Activated CD4-positive, alpha-beta T cell treated with anti-CD3 and anti-CD28 coated beads for 36 hours (primary cell): ENCODE measurements at regions not wholly inside any gene's neighbourhood (a gene's known extent, or its start where the extent isn't known, plus 50 kb on each side); places are given as distances from the start of the nearest gene placed in this dataset.

Experiments
- ATAC-seq: fragments of 200-7000 bp; cut with Tn5 transposase; one replicate; pipeline ENCODE4 v1.10.0; 2021; ENCODE audit warnings: mild to moderate bottlenecking, moderate library complexity
- CTCF ChIA-PET: fragments of 350-600 bp; sonication (Branson Sonifier 250); formaldehyde crosslinking; loops from one replicate; lab custom pipeline; 2021; ENCODE audit warnings: antibody characterized with exemption; lab: Charles Lee
- POLR2A ChIA-PET: fragments of 350-600 bp; sonication (Branson Sonifier 250); formaldehyde crosslinking; loops from one replicate; lab custom pipeline; 2021; ENCODE audit warnings: antibody characterized with exemption, inconsistent platforms; lab: Charles Lee
- DNase-seq: peaks from one replicate; pipeline ENCODE4 v3.0.0-alpha.2; 2020
- H3K27ac Mint-ChIP-seq: one replicate; pipeline ENCODE4 v1.8.0; 2021; ENCODE audit warnings: mixed read lengths
- H3K27me3 Mint-ChIP-seq: one replicate; pipeline ENCODE4 v1.8.0; 2021; ENCODE audit warnings: mixed read lengths
- H3K36me3 Mint-ChIP-seq: one replicate; pipeline ENCODE4 v1.8.0; 2021; ENCODE audit warnings: low read depth, mixed read lengths
- H3K4me1 Mint-ChIP-seq: one replicate; pipeline ENCODE4 v1.8.0; 2021; ENCODE audit warnings: mixed read lengths
- H3K4me3 Mint-ChIP-seq: one replicate; pipeline ENCODE4 v1.8.0; 2021; ENCODE audit warnings: mild to moderate bottlenecking, moderate library complexity, mixed read lengths
- H3K9me3 Mint-ChIP-seq: one replicate; pipeline ENCODE4 v1.8.0; 2021; ENCODE audit warnings: low read depth, mixed read lengths
- intact Hi-C, 2 experiments: fragments of 100-400 bp; cut with DNase I in 1 of 2; cut with micrococcal nuclease in 1 of 2; formaldehyde crosslinking; loops; one replicate each; pipeline versions ENCODE4 v1.14.2 to v1.15.1; 2022 to 2024; cut with DNase I, micrococcal nuclease

GRCh38 chr7:15839416-15840100, 153.1 kb upstream of the MEOX2 start:
- Mint-ChIP-seq H3K4me3 (no peak overlapping the region), H3K27ac (no peak overlapping the region), H3K36me3 (no peaks in the 10 kb centered on the region), H3K4me1 (no peaks in the 10 kb centered on the region), H3K9me3 (no peaks in the 10 kb centered on the region), H3K27me3 (no peaks in the 10 kb centered on the region)
- no peak for DNase-seq
- no peak for ATAC-seq
- POLR2A ChIA-PET = no interaction called here
- CTCF ChIA-PET = no interaction called here
- intact Hi-C loops = no loop called here

DNA sequence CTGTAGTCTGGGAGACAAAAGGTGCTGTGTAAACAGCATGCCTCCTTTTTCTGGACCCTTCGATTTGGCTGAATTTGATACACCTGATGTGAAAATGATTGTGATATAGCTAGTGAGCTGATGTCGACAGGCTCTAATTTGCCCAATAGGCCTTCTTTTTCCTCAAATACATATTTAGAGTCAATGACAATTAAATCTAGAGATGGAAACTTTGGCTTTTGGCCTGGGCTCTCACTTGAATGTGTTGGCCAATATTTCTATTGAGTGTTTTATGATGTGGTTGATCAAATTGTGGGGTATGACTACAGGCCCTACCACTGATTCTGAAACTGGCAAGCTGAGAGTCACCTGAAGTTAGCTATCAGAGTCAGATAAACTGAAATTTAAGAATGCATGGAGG, 151.8 kb upstream of the MEOX2 start:
- no peak for DNase-seq
- ChIA-PET POLR2A (no interaction called here), CTCF (interaction anchor here (1.1 kb wide), 1 partner anchor 218 kb away, joined by 4 read pairs; no protein-coding TSS in a partner anchor)
- Mint-ChIP-seq H3K27ac (no peak overlapping the region), H3K4me1 (no peaks in the 10 kb centered on the region), H3K9me3 (no peaks in the 10 kb centered on the region), H3K36me3 (no peaks in the 10 kb centered on the region), H3K4me3 (no peak overlapping the region), H3K27me3 (no peaks in the 10 kb centered on the region)
- ATAC-seq = no peak
- intact Hi-C loops = no loop called here

DNA sequence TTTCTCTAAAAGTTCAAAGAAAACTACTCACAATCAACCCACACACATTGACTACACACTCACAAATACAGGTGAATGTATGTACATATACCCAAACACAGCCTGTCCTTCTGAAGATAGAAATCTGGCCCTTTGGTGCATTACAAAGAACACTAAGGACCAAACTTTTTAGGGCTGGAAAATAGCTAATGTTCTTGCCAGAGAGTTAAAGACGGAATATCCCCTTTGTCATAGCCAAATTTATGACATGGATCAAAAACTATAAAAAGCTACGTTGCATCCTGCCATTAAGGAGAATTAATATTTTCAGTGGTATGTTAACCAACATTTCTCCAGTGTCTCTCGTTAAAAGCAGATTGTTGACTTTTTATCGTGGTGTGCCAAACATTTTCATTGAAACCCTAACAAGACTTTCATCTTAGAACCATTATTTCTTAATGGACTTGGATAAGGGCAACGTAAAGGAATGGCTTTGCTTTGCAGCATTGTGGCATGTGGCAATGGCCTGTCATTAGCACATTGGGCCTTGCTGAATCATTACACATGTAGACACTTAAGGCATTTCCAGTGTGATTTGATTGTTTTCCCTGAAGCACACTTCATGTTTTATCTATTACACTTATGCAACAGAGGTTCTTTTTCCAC, 150.9 kb upstream of the MEOX2 start:
- Mint-ChIP-seq H3K4me1 (no peaks in the 10 kb centered on the region), H3K27ac (no peak overlapping the region), H3K36me3 (no peaks in the 10 kb centered on the region), H3K9me3 (no peaks in the 10 kb centered on the region), H3K27me3 (no peaks in the 10 kb centered on the region), H3K4me3 (no peak overlapping the region)
- CTCF ChIA-PET = interaction anchor here (1.1 kb wide), 1 partner anchor 219 kb away, joined by 4 read pairs; no protein-coding TSS in a partner anchor
- DNase-seq = no peak
- POLR2A ChIA-PET = no interaction called here
- intact Hi-C loops = no loop called here
- ATAC-seq = no peak

DNA sequence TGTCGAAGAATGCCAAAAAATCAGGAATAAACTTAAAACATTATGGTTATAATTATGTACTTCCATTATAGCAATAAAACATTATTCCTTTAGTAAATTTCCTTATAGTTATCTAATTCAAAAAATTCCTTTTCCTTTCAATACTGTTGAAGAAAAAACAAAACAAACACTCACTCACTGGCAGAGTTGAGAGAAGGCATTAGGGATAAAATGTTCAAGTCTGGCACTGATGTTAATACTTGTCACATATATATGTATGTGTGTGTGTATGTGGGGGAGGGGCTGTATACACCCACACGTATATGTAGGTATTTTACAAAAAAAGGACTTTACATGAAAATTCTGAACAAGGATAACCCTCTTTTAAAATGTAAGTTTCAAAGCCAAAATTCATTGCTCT, 150.2 kb upstream of the MEOX2 start:
- no peaks in the 10 kb centered on the region for H3K9me3 Mint-ChIP-seq
- H3K4me3 Mint-ChIP-seq = no peak overlapping the region
- H3K27me3 Mint-ChIP-seq = no peaks in the 10 kb centered on the region
- H3K36me3 Mint-ChIP-seq = no peaks in the 10 kb centered on the region
- H3K27ac Mint-ChIP-seq = no peak overlapping the region
- ChIA-PET POLR2A (interaction anchor here (0.6 kb wide), 1 partner anchor 12 kb away, joined by 3 read pairs; no protein-coding TSS in a partner anchor), CTCF (no interaction called here)
- no peaks in the 10 kb centered on the region for H3K4me1 Mint-ChIP-seq
- ATAC-seq = no peak
- DNase-seq = no peak
- intact Hi-C loops = no loop called here

DNA sequence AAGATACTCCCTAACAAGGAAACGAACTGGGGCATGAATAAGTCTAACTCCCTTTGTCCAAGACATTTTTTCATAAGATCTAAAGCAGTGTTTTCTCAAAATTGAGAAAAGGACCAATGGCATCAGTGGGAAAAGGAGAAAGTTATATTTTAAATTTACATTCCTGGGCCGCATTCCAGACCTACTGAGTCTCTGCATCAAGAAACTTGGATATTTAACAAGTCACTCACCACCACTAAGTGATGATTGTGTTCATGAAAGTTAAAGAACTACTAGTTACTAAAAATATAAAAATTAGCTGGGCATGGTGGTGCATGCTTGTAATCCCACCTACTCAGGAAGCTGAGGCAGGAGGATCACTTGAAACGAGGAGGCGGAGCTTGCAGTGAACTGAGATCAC, 149.6 kb upstream of the MEOX2 start:
- POLR2A ChIA-PET = no interaction called here
- H3K36me3 Mint-ChIP-seq = no peaks in the 10 kb centered on the region
- no peak for DNase-seq
- no peaks in the 10 kb centered on the region for H3K9me3 Mint-ChIP-seq
- H3K4me1 Mint-ChIP-seq = no peaks in the 10 kb centered on the region
- CTCF ChIA-PET = no interaction called here
- no peaks in the 10 kb centered on the region for H3K27me3 Mint-ChIP-seq
- no peak for ATAC-seq
- no peak overlapping the region for H3K4me3 Mint-ChIP-seq
- intact Hi-C loops = no loop called here
- H3K27ac Mint-ChIP-seq = no peak overlapping the region

- Mint-ChIP-seq H3K27ac (no peak overlapping the region), H3K9me3 (no peaks in the 10 kb centered on the region), H3K27me3 (no peaks in the 10 kb centered on the region), H3K36me3 (no peaks in the 10 kb centered on the region), H3K4me3 (no peak overlapping the region), H3K4me1 (no peaks in the 10 kb centered on the region)
- intact Hi-C loops = no loop called here
- no peak for ATAC-seq
- POLR2A ChIA-PET = no interaction called here
- DNase-seq = no peak
- CTCF ChIA-PET = no interaction called here
Measured at GRCh38 chr7:15834446-15834845, 148.0 kb upstream of the MEOX2 start.

DNA sequence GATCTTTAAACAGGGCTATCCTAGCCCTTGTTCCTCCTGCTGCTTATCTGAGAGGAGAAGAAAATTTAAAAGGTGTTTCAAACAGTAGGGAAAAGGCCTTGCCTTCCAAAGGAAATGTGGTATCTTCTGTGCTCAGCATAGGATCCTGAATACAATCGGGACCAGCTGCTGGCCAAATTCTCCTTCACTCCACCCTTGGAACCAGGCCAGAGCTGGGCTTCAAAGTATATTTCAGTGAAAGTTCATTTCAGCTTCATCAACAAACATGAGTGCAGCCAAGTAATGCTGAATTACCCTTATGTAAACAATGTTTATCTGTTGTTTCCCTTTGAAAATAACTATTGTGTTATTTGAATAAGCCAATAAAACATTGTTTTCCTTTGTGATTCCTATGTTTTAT, 146.5 kb upstream of the MEOX2 start:
- ChIA-PET CTCF (no interaction called here), POLR2A (no interaction called here)
- no peaks in the 10 kb centered on the region for H3K27me3 Mint-ChIP-seq
- intact Hi-C loops = no loop called here
- no peak overlapping the region for H3K27ac Mint-ChIP-seq
- no peaks in the 10 kb centered on the region for H3K9me3 Mint-ChIP-seq
- ATAC-seq = no peak
- no peak for DNase-seq
- no peak overlapping the region for H3K4me3 Mint-ChIP-seq
- H3K36me3 Mint-ChIP-seq = no peaks in the 10 kb centered on the region
- H3K4me1 Mint-ChIP-seq = no peaks in the 10 kb centered on the region

DNA sequence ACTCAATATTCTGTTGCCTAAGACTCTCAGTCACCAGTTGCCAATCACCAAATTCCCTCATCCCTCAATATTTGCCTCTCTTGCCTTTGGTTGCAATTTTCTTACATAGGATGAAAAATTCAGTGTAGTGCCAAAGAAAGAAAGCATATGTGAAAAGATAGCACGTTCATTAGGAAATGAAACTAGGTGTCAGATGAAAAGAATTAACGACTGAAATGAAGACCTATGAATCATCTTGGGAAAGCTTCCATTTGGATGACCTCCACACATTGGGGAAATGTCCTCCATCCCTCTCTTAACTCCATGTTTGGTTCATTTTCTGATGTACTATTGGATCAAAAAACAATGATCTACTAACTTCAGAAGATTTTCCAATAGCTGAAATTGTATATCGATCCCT, 145.1 kb upstream of the MEOX2 start:
- no peak for ATAC-seq
- Mint-ChIP-seq H3K27ac (no peak overlapping the region), H3K4me1 (no peaks in the 10 kb centered on the region), H3K9me3 (no peaks in the 10 kb centered on the region), H3K36me3 (no peaks in the 10 kb centered on the region), H3K27me3 (no peaks in the 10 kb centered on the region), H3K4me3 (no peak overlapping the region)
- POLR2A ChIA-PET = no interaction called here
- CTCF ChIA-PET = no interaction called here
- DNase-seq = no peak
- intact Hi-C loops = no loop called here

- H3K36me3 Mint-ChIP-seq = no peaks in the 10 kb centered on the region
- no peak overlapping the region for H3K4me3 Mint-ChIP-seq
- intact Hi-C loops = no loop called here
- DNase-seq (no peak), ATAC-seq (no peak)
- H3K27me3 Mint-ChIP-seq = no peaks in the 10 kb centered on the region
- H3K4me1 Mint-ChIP-seq = no peaks in the 10 kb centered on the region
- POLR2A ChIA-PET = no interaction called here
- H3K9me3 Mint-ChIP-seq = peaks cover 1% of the 10 kb centered on the region
- no peak overlapping the region for H3K27ac Mint-ChIP-seq
- CTCF ChIA-PET = no interaction called here
Measured at GRCh38 chr7:15829691-15830090, 143.2 kb upstream of the MEOX2 start.

DNA sequence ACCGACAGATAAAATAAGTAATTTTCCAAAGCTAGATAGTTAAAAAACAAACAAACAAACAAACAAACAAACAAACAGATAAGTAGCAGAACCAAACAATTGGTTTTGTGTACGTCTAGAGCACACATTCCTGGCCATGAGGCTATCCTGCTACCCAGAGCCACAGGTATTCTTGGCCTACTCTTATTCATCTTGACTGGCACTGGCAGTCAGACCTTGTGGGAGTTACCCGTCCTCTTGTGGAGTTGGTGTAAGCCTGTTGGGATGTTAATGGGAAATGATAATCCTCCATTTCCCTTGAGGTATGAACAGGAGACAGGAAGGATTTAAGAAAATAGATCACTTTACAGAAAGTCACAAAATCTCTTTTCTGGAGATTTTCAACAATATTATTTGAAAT, 142.4 kb upstream of the MEOX2 start:
- no peak overlapping the region for H3K4me3 Mint-ChIP-seq
- H3K9me3 Mint-ChIP-seq = peaks cover 1% of the 10 kb centered on the region
- DNase-seq = no peak
- H3K27ac Mint-ChIP-seq = no peak overlapping the region
- no peaks in the 10 kb centered on the region for H3K27me3 Mint-ChIP-seq
- ChIA-PET POLR2A (no interaction called here), CTCF (no interaction called here)
- H3K36me3 Mint-ChIP-seq = no peaks in the 10 kb centered on the region
- H3K4me1 Mint-ChIP-seq = no peaks in the 10 kb centered on the region
- ATAC-seq = no peak
- intact Hi-C loops = no loop called here

- Mint-ChIP-seq H3K4me3 (no peak overlapping the region), H3K4me1 (no peaks in the 10 kb centered on the region), H3K27me3 (no peaks in the 10 kb centered on the region), H3K36me3 (no peaks in the 10 kb centered on the region), H3K9me3 (peaks cover 5% of the 10 kb centered on the region), H3K27ac (no peak overlapping the region)
- ChIA-PET POLR2A (interaction anchor here (0.6 kb wide), 1 partner anchor 1774 kb away, joined by 3 read pairs; no protein-coding TSS in a partner anchor), CTCF (interaction anchor here (0.7 kb wide), 1 partner anchor 1753 kb away, joined by 3 read pairs; no protein-coding TSS in a partner anchor)
- ATAC-seq (no peak), DNase-seq (no peak)
- intact Hi-C loops = no loop called here
Measured at GRCh38 chr7:15821484-15822427, 135.3 kb upstream of the MEOX2 start.
